ENCODE measurements at regions not wholly inside any gene's neighbourhood (a gene's known extent, or its start where the extent isn't known, plus 50 kb on each side); places are given as distances from the start of the nearest gene placed in this dataset.

- WGBS, 4 donors: 82 to 95% (median 93%) methylated on average over 3 of the region's 3 CpGs
- no peaks in the 10 kb centered on the region for H3K36me3 ChIP-seq
These were observed 1421.0 kb upstream of the FLRT2 start for GRCh38 chr14:84108746-84109457.

GRCh38 chr14:84112589-84112988 lies 1417.4 kb upstream of the FLRT2 start:
- 59 to 67% (median 63%) methylated on average over 4 of the region's 4 CpGs for WGBS, 4 donors

More at GRCh38 chr14:84108746-84109457, 1421.0 kb upstream of the FLRT2 start:
- H3K4me3 ChIP-seq: no peak overlapping the region
- DNase-seq: no peak
- H3K27ac ChIP-seq: no peak overlapping the region
- H3K9me3 ChIP-seq: peaks cover 0 to 3% (median 0%) of the 10 kb centered on the region in 12 donors
- H3K27me3 ChIP-seq: no peaks in the 10 kb centered on the region
- no peak for TF ChIP-seq CTCF (IDR thresholded peaks at IDR 0.05)
- TF ChIP-seq POLR2A (IDR thresholded peaks at IDR 0.05): no peak
- no peaks in the 10 kb centered on the region for H3K4me1 ChIP-seq
- no peak for ATAC-seq
- intact Hi-C loops (cut with DNase I): no loop called here

DNA sequence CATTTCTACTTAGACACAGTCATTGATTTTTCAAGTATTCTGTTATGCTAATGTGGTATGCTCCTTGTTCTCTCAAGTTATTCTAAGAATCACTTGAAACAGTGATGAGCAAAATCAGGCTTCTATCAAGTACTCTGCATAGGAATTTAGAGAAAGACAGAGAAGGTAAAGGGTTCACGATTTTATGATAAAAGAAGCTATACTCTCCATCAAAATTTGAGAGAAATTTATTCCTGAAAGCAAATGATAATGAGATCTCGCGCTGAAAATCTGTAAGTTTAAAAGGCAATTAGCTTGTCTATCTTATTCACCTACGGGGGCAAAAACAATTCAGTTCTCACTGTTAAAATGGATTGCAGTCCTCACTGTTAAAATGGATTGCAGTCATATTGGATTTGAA lies 1404.3 kb upstream of the FLRT2 start:
- H3K4me1 ChIP-seq: no peaks in the 10 kb centered on the region
- no peak for ATAC-seq
- H3K27me3 ChIP-seq: no peaks in the 10 kb centered on the region
- H3K27ac ChIP-seq: no peak overlapping the region
- no peak overlapping the region for H3K4me3 ChIP-seq
- no peaks in the 10 kb centered on the region for H3K36me3 ChIP-seq
- no peak for DNase-seq
- intact Hi-C loops (cut with DNase I): no loop called here
- TF ChIP-seq POLR2A (IDR thresholded peaks at IDR 0.05) (no peak), CTCF (IDR thresholded peaks at IDR 0.05) (no peak)
- no peaks in the 10 kb centered on the region for H3K9me3 ChIP-seq
- 80 to 95% (median 90%) methylated on average over 4 of the region's 4 CpGs for WGBS, 4 donors

More at GRCh38 chr14:84112589-84112988, 1417.4 kb upstream of the FLRT2 start:
- Histone ChIP-seq H3K9me3 (peaks cover 0 to 7% (median 0%) of the 10 kb centered on the region in 12 donors), H3K36me3 (no peaks in the 10 kb centered on the region), H3K4me1 (no peaks in the 10 kb centered on the region), H3K27ac (no peak overlapping the region), H3K4me3 (no peak overlapping the region), H3K27me3 (no peaks in the 10 kb centered on the region)
- DNase-seq (no peak), ATAC-seq (no peak)
- intact Hi-C loops (cut with DNase I): no loop called here
- TF ChIP-seq CTCF (IDR thresholded peaks at IDR 0.05): no peak
- no peak for TF ChIP-seq POLR2A (IDR thresholded peaks at IDR 0.05)

DNA sequence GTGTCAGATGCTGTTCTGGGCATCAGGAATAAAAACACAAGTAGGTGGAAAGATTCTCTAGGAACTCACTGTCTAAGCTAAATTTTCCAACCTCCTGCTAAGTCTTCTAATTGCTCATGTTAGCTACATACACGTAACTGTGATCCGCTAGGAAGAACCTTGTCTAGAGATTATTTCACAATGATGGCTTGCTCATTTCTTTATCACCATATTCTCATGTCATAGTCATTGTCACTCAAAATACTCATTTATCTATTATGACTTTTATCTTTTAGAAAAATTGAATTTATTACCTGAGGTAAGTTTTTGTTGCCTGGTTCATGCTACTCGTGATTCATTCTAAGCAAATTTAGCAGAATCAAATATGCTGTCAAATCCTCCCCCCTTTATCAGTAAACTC lies 1402.4 kb upstream of the FLRT2 start:
- DNase-seq (no peak), ATAC-seq (no peak)
- intact Hi-C loops (cut with DNase I): no loop called here
- no peak for TF ChIP-seq POLR2A (IDR thresholded peaks at IDR 0.05)
- no peak for TF ChIP-seq CTCF (IDR thresholded peaks at IDR 0.05)
- Histone ChIP-seq H3K4me3 (no peak overlapping the region), H3K27ac (no peak overlapping the region), H3K9me3 (no peaks in the 10 kb centered on the region), H3K36me3 (no peaks in the 10 kb centered on the region), H3K4me1 (no peaks in the 10 kb centered on the region), H3K27me3 (no peaks in the 10 kb centered on the region)
- 57 to 98% (median 65%) methylated on average over 3 of the region's 3 CpGs for WGBS, 4 donors
